ENCODE measurements at regions not wholly inside any gene's neighbourhood (a gene's known extent, or its start where the extent isn't known, plus 50 kb on each side); places are given as distances from the start of the nearest gene placed in this dataset.

- no CpG with 5 or more reads among the region's 8 CpGs for WGBS (ENCODE audit: insufficient coverage, low lambda C conversion rate)
- no peaks in the 10 kb centered on the region for H3K27me3 ChIP-seq (ENCODE audit: control insufficient read depth, insufficient read depth, low read length)
- no peak overlapping the region for H3K4me3 ChIP-seq (ENCODE audit: low read length)
- H3K9me3 ChIP-seq (ENCODE audit: control insufficient read depth, low read depth, low read length): no peaks in the 10 kb centered on the region
- no peaks in the 10 kb centered on the region for H3K36me3 ChIP-seq (ENCODE audit: control insufficient read depth, insufficient read depth, low read length)
- peak overlapping the region; percentile 16 for H3K27ac ChIP-seq (ENCODE audit: low read length)
- no peak for DNase-seq
- peaks cover 8% of the 10 kb centered on the region for H3K4me1 ChIP-seq (ENCODE audit: control insufficient read depth, insufficient read depth, low read length)
Observed at GRCh38 chr2:217249121-217250012, 389.5 kb upstream of the TNP1 start.

GRCh38 chr2:217248312-217248935, 388.6 kb upstream of the TNP1 start:
- WGBS (ENCODE audit: insufficient coverage, low lambda C conversion rate): no CpG with 5 or more reads among the region's 9 CpGs
- DNase-seq: peak; percentile 57 to 61
- Histone ChIP-seq H3K4me1 (ENCODE audit: control insufficient read depth, insufficient read depth, low read length) (peaks cover 8% of the 10 kb centered on the region), H3K27me3 (ENCODE audit: control insufficient read depth, insufficient read depth, low read length) (no peaks in the 10 kb centered on the region), H3K4me3 (ENCODE audit: low read length) (no peak overlapping the region), H3K27ac (ENCODE audit: low read length) (peak overlapping the region; percentile 16), H3K9me3 (ENCODE audit: control insufficient read depth, low read depth, low read length) (no peaks in the 10 kb centered on the region), H3K36me3 (ENCODE audit: control insufficient read depth, insufficient read depth, low read length) (no peaks in the 10 kb centered on the region)

GRCh38 chr2:217247476-217247875, 387.6 kb upstream of the TNP1 start:
- no CpG with 5 or more reads among the region's 8 CpGs for WGBS (ENCODE audit: insufficient coverage, low lambda C conversion rate)
- H3K4me1 ChIP-seq (ENCODE audit: control insufficient read depth, insufficient read depth, low read length): peaks cover 8% of the 10 kb centered on the region
- H3K27ac ChIP-seq (ENCODE audit: low read length): peak overlapping the region; percentile 16

GRCh38 chr2:217246108-217246507, 386.2 kb upstream of the TNP1 start:
- H3K9me3 ChIP-seq (ENCODE audit: control insufficient read depth, low read depth, low read length): no peaks in the 10 kb centered on the region
- no peak for DNase-seq
- 100% methylated on average over 2 of the region's 6 CpGs for WGBS (ENCODE audit: insufficient coverage, low lambda C conversion rate)
- H3K4me3 ChIP-seq (ENCODE audit: low read length): no peak overlapping the region
- H3K27me3 ChIP-seq (ENCODE audit: control insufficient read depth, insufficient read depth, low read length): no peaks in the 10 kb centered on the region
- H3K27ac ChIP-seq (ENCODE audit: low read length): no peak overlapping the region
- H3K36me3 ChIP-seq (ENCODE audit: control insufficient read depth, insufficient read depth, low read length): no peaks in the 10 kb centered on the region
- H3K4me1 ChIP-seq (ENCODE audit: control insufficient read depth, insufficient read depth, low read length): peaks cover 8% of the 10 kb centered on the region

More at GRCh38 chr2:217247476-217247875, 387.6 kb upstream of the TNP1 start:
- no peaks in the 10 kb centered on the region for H3K36me3 ChIP-seq (ENCODE audit: control insufficient read depth, insufficient read depth, low read length)
- no peak for DNase-seq
- no peaks in the 10 kb centered on the region for H3K9me3 ChIP-seq (ENCODE audit: control insufficient read depth, low read depth, low read length)
- no peaks in the 10 kb centered on the region for H3K27me3 ChIP-seq (ENCODE audit: control insufficient read depth, insufficient read depth, low read length)
- H3K4me3 ChIP-seq (ENCODE audit: low read length): no peak overlapping the region

GRCh38 chr2:217244815-217245214, 385.0 kb upstream of the TNP1 start:
- H3K4me1 ChIP-seq (ENCODE audit: control insufficient read depth, insufficient read depth, low read length): peaks cover 8% of the 10 kb centered on the region
- H3K27ac ChIP-seq (ENCODE audit: low read length): no peak overlapping the region
- no peak overlapping the region for H3K4me3 ChIP-seq (ENCODE audit: low read length)
- no peaks in the 10 kb centered on the region for H3K27me3 ChIP-seq (ENCODE audit: control insufficient read depth, insufficient read depth, low read length)
- no peaks in the 10 kb centered on the region for H3K9me3 ChIP-seq (ENCODE audit: control insufficient read depth, low read depth, low read length)
- no peak for DNase-seq
- WGBS (ENCODE audit: insufficient coverage, low lambda C conversion rate): 93% methylated on average over 2 of the region's 4 CpGs
- no peaks in the 10 kb centered on the region for H3K36me3 ChIP-seq (ENCODE audit: control insufficient read depth, insufficient read depth, low read length)

- Histone ChIP-seq H3K9me3 (ENCODE audit: control insufficient read depth, low read depth, low read length) (no peaks in the 10 kb centered on the region), H3K36me3 (ENCODE audit: control insufficient read depth, insufficient read depth, low read length) (no peaks in the 10 kb centered on the region), H3K4me3 (ENCODE audit: low read length) (no peak overlapping the region), H3K4me1 (ENCODE audit: control insufficient read depth, insufficient read depth, low read length) (peaks cover 3% of the 10 kb centered on the region), H3K27me3 (ENCODE audit: control insufficient read depth, insufficient read depth, low read length) (no peaks in the 10 kb centered on the region), H3K27ac (ENCODE audit: low read length) (no peak overlapping the region)
- no peak for DNase-seq
- 100% methylated on average over 1 of the region's 3 CpGs for WGBS (ENCODE audit: insufficient coverage, low lambda C conversion rate)
Observed at GRCh38 chr2:217242947-217243346, 383.1 kb upstream of the TNP1 start.

GRCh38 chr2:217231724-217232123, 371.9 kb upstream of the TNP1 start:
- no peaks in the 10 kb centered on the region for H3K4me1 ChIP-seq (ENCODE audit: control insufficient read depth, insufficient read depth, low read length)
- peaks cover 4% of the 10 kb centered on the region for H3K27me3 ChIP-seq (ENCODE audit: control insufficient read depth, insufficient read depth, low read length)
- no peak overlapping the region for H3K4me3 ChIP-seq (ENCODE audit: low read length)
- H3K36me3 ChIP-seq (ENCODE audit: control insufficient read depth, insufficient read depth, low read length): no peaks in the 10 kb centered on the region
- DNase-seq: no peak
- H3K9me3 ChIP-seq (ENCODE audit: control insufficient read depth, low read depth, low read length): no peaks in the 10 kb centered on the region
- WGBS (ENCODE audit: insufficient coverage, low lambda C conversion rate): no CpG with 5 or more reads among the region's 3 CpGs
- no peak overlapping the region for H3K27ac ChIP-seq (ENCODE audit: low read length)

GRCh38 chr2:217231212-217231611, 371.3 kb upstream of the TNP1 start:
- Histone ChIP-seq H3K4me1 (ENCODE audit: control insufficient read depth, insufficient read depth, low read length) (no peaks in the 10 kb centered on the region), H3K36me3 (ENCODE audit: control insufficient read depth, insufficient read depth, low read length) (no peaks in the 10 kb centered on the region), H3K27me3 (ENCODE audit: control insufficient read depth, insufficient read depth, low read length) (peaks cover 4% of the 10 kb centered on the region), H3K4me3 (ENCODE audit: low read length) (no peak overlapping the region), H3K27ac (ENCODE audit: low read length) (no peak overlapping the region), H3K9me3 (ENCODE audit: control insufficient read depth, low read depth, low read length) (no peaks in the 10 kb centered on the region)
- WGBS (ENCODE audit: insufficient coverage, low lambda C conversion rate): 75% methylated on average over 1 of the region's 1 CpG
- DNase-seq: no peak

GRCh38 chr2:217228732-217229131, 368.9 kb upstream of the TNP1 start:
- H3K27me3 ChIP-seq (ENCODE audit: control insufficient read depth, insufficient read depth, low read length): peaks cover 4% of the 10 kb centered on the region
- no peaks in the 10 kb centered on the region for H3K4me1 ChIP-seq (ENCODE audit: control insufficient read depth, insufficient read depth, low read length)
- no peak overlapping the region for H3K4me3 ChIP-seq (ENCODE audit: low read length)
- no peak overlapping the region for H3K27ac ChIP-seq (ENCODE audit: low read length)
- DNase-seq: no peak
- no CpG with 5 or more reads among the region's 1 CpG for WGBS (ENCODE audit: insufficient coverage, low lambda C conversion rate)
- H3K36me3 ChIP-seq (ENCODE audit: control insufficient read depth, insufficient read depth, low read length): no peaks in the 10 kb centered on the region
- H3K9me3 ChIP-seq (ENCODE audit: control insufficient read depth, low read depth, low read length): no peaks in the 10 kb centered on the region

- H3K9me3 ChIP-seq (ENCODE audit: control insufficient read depth, low read depth, low read length): no peaks in the 10 kb centered on the region
- DNase-seq: no peak
- H3K27me3 ChIP-seq (ENCODE audit: control insufficient read depth, insufficient read depth, low read length): peaks cover 4% of the 10 kb centered on the region
- H3K36me3 ChIP-seq (ENCODE audit: control insufficient read depth, insufficient read depth, low read length): no peaks in the 10 kb centered on the region
- H3K4me1 ChIP-seq (ENCODE audit: control insufficient read depth, insufficient read depth, low read length): no peaks in the 10 kb centered on the region
- no peak overlapping the region for H3K27ac ChIP-seq (ENCODE audit: low read length)
- H3K4me3 ChIP-seq (ENCODE audit: low read length): no peak overlapping the region
- WGBS (ENCODE audit: insufficient coverage, low lambda C conversion rate): no CpG with 5 or more reads among the region's 5 CpGs
Observed at GRCh38 chr2:217227794-217228193, 367.9 kb upstream of the TNP1 start.

Measured in large intestine (tissue), 3 donors.